Right atrium auricular region (tissue), 2 donors: ENCODE measurements at regions not wholly inside any gene's neighbourhood (a gene's known extent, or its start where the extent isn't known, plus 50 kb on each side); places are given as distances from the start of the nearest gene placed in this dataset.
A peak's percentile ranks its signal among the peaks of the same experiment; 100 is the strongest.

Source experiments
- DNase-seq: peaks from one replicate; pipeline ENCODE4 v3.0.0-alpha.2; 2019; ENCODE audit warnings: low spot score
- H3K27ac ChIP-seq, 2 donors: fragments of 200-600 bp; sonication (generic); 1 replicate in 1 of 2; 2 replicates in 1 of 2; pipeline ENCODE4 v1.5.1; 2016 to 2019
- H3K27me3 ChIP-seq, 2 donors: fragments of 200-600 bp; sonication (generic); one replicate each; pipeline versions ENCODE4 v1.5.1 to v1.6.0; 2017 to 2019
- H3K36me3 ChIP-seq: fragments of 200-600 bp; sonication (generic); one replicate; pipeline ENCODE4 v1.5.1; 2016
- H3K4me1 ChIP-seq, 2 donors: fragments of 200-600 bp; sonication (generic); one replicate each; pipeline versions ENCODE4 v1.5.1 to v1.6.0; 2017 to 2019
- H3K4me3 ChIP-seq, 2 donors: fragments of 200-600 bp; sonication (generic); 1 replicate in 1 of 2; 2 replicates in 1 of 2; pipeline ENCODE4 v1.5.1; 2017 to 2019; ENCODE audit warnings: mild to moderate bottlenecking in 1 of 2, moderate library complexity in 1 of 2
- H3K9me3 ChIP-seq, 2 donors: fragments of 200-600 bp; sonication (generic); one replicate each; pipeline ENCODE4 v1.5.1; 2019
- TF ChIP-seq, protein P1 (sequence below), 2 donors: fragments of 200-600 bp; sonication (generic); IDR thresholded peaks; one replicate each; pipeline ENCODE4 v1.5.1; 2019; ENCODE audit warnings: antibody characterized with exemption in 2 of 2

- TF ChIP-seq, protein P1, sequence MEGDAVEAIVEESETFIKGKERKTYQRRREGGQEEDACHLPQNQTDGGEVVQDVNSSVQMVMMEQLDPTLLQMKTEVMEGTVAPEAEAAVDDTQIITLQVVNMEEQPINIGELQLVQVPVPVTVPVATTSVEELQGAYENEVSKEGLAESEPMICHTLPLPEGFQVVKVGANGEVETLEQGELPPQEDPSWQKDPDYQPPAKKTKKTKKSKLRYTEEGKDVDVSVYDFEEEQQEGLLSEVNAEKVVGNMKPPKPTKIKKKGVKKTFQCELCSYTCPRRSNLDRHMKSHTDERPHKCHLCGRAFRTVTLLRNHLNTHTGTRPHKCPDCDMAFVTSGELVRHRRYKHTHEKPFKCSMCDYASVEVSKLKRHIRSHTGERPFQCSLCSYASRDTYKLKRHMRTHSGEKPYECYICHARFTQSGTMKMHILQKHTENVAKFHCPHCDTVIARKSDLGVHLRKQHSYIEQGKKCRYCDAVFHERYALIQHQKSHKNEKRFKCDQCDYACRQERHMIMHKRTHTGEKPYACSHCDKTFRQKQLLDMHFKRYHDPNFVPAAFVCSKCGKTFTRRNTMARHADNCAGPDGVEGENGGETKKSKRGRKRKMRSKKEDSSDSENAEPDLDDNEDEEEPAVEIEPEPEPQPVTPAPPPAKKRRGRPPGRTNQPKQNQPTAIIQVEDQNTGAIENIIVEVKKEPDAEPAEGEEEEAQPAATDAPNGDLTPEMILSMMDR (IDR thresholded peaks at IDR 0.05) = no peak
- Histone ChIP-seq H3K36me3 (no peaks in the 10 kb centered on the region), H3K27me3 (no peaks in the 10 kb centered on the region), H3K4me3 (peak overlapping the region in 1 of 2 donors; percentile 31), H3K9me3 (peaks cover 0 to 10% of the 10 kb centered on the region in 2 donors), H3K27ac (peak overlapping the region; percentile 84 to 86), H3K4me1 (peaks cover 0 to 55% of the 10 kb centered on the region in 2 donors)
- no peak for DNase-seq
These were observed 105.9 kb upstream of the ATF7IP start for GRCh38 chr12:14259481-14260010.

DNA sequence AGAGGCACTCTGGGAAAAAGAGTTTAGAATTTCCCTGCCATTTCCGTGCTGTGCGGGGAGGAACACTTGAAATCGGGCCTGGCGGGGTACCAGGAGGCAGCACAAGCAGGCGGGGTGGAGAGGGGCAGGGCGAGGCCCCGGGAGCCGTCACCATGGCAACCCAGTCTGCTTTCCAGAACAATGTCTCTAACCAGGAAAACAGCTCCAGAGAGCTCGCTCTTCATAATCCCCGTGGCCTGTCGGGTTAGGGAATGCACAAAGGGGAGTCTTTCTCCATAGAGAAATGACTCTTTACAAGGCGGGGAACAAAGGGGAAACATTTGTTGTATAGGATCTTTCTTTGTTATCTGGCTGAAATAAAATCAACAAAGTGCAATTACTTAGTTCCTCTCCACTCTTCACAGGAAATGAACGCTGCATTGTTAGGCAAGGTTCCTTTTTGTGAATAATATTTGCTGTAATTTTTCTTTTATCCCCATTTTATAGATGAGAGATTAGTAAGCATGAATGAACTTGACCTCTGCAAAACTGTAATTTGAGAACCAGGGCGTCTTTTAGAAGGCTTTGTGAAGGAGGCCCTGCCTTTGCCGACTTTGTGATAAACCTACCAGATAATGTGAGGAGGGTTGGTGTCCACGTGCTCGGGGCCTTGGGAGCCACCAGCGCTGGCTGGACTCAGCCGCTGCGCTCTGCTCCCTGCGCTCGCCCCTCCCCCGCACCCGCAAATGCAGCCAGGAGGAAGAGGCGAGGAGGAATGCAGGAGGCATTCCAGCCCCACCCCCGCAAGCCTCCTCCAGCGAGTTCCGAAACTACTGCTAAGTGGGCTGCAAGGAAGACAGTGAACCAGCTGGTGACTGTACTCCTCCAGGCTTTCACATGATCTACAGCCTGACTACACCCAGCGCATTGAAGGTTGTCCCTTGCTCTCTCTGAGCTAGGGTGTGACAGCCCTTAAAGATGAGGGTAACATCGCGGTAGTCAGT is 105.2 kb upstream of the ATF7IP start:
- Histone ChIP-seq H3K27ac (peak overlapping the region; percentile 84 to 86), H3K27me3 (no peaks in the 10 kb centered on the region), H3K4me3 (peak overlapping the region in 1 of 2 donors; percentile 31), H3K4me1 (peaks cover 0 to 55% of the 10 kb centered on the region in 2 donors), H3K9me3 (peaks cover 0 to 15% of the 10 kb centered on the region in 2 donors), H3K36me3 (no peaks in the 10 kb centered on the region)
- peak; percentile 97 for DNase-seq
- TF ChIP-seq, protein P1 (IDR thresholded peaks at IDR 0.05) = no peak

DNA sequence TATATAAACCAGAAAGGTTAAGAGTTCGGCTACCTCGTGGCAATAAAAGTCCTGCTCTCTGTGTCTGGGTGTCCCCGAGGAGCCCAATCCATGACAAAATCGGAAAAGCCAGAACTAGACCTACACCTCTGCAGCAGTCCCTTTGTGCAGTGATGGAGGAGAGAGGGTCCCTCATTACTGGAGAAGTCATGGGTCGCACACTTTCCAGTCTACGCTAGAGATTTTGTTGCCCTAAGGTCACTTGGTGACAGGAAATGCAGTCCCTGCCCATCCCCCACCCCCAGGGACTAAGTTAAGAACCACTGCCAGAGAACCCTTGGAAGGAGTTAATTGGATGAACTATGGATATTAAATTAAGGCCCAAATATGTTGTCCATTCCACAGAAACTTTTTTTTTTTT is 104.4 kb upstream of the ATF7IP start:
- peak overlapping the region in 1 of 2 donors; percentile 31 for H3K4me3 ChIP-seq
- H3K27ac ChIP-seq = peak overlapping the region; percentile 84 to 86
- no peak for DNase-seq
- no peaks in the 10 kb centered on the region for H3K27me3 ChIP-seq
- TF ChIP-seq, protein P1 (IDR thresholded peaks at IDR 0.05) = no peak
- H3K4me1 ChIP-seq = peaks cover 0 to 51% of the 10 kb centered on the region in 2 donors
- H3K36me3 ChIP-seq = no peaks in the 10 kb centered on the region
- H3K9me3 ChIP-seq = peaks cover 0 to 15% of the 10 kb centered on the region in 2 donors

GRCh38 chr12:14261861-14262260 is 103.6 kb upstream of the ATF7IP start:
- TF ChIP-seq, protein P1 (IDR thresholded peaks at IDR 0.05) = no peak

DNA sequence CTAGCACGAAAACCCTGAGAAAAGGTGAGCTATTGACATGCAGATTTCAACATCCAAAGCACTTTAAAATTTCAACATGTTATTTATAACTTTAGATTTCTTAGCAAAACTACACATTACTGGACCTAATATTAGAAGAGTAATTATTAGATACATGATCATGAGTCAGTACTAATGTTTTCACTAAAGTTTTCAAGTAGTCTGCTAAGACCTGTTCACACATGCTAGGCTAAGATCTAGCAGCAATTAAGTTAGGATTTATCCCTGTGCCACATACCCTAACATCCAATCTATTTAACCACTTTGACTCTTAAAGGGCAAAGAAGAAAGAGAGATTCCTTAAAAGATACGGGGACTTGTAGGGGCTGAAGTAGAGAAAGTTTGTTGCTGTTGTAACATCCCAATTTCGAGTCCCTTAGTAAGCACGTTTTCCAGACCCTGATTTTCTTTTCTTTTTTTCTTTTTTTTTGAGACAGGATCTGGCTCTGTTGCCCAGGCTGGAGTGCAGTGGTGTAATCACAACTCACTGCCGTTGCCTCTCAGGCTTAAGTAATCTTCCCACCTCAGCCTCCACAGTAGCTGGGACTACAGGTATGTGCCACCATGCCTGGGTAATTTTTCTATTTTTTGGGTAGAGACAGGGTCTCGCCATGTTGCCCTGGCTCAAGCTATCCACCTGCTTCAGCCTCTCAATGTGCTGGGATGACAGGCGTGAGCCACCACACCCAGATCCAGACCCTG is 102.5 kb upstream of the ATF7IP start:
- DNase-seq = no peak
- H3K27me3 ChIP-seq = no peaks in the 10 kb centered on the region
- TF ChIP-seq, protein P1 (IDR thresholded peaks at IDR 0.05) = no peak
- peaks cover 0 to 33% of the 10 kb centered on the region in 2 donors for H3K4me1 ChIP-seq
- H3K4me3 ChIP-seq = no peak overlapping the region
- H3K9me3 ChIP-seq = peaks cover 0 to 15% of the 10 kb centered on the region in 2 donors
- no peaks in the 10 kb centered on the region for H3K36me3 ChIP-seq
- no peak overlapping the region for H3K27ac ChIP-seq

More at GRCh38 chr12:14261861-14262260, 103.6 kb upstream of the ATF7IP start:
- peaks cover 0 to 15% of the 10 kb centered on the region in 2 donors for H3K9me3 ChIP-seq
- H3K4me3 ChIP-seq = no peak overlapping the region
- no peaks in the 10 kb centered on the region for H3K36me3 ChIP-seq
- H3K27me3 ChIP-seq = no peaks in the 10 kb centered on the region
- peaks cover 0 to 44% of the 10 kb centered on the region in 2 donors for H3K4me1 ChIP-seq
- peak overlapping the region; percentile 84 to 86 for H3K27ac ChIP-seq
- no peak for DNase-seq
